ENCODE measurements at regions not wholly inside any gene's neighbourhood (a gene's known extent, or its start where the extent isn't known, plus 50 kb on each side); places are given as distances from the start of the nearest gene placed in this dataset.
"Not testable (repeated sequence)": the region's sequence is repeated elsewhere in the genome, so short reads cannot be mapped to it uniquely, and the experiment has no call there.

- no peak for ATAC-seq (replicated peaks in 6 of 8)
- H3K27ac ChIP-seq = no peak overlapping the region
- H3K4me3 ChIP-seq = no peak overlapping the region
- in situ Hi-C loops (cut with MboI; ENCODE audit: low pct_unique_long_range_greater_than_20kb in 2 of 9, low sequenced_read_pairs in 9 of 9, unreplicated experiment in 9 of 9) = no loop called here
- WGBS, 10 experiments = 20 to 100% (median 73%) methylated on average over 1 of the region's 1 CpG; no CpG with 5 or more reads in 6 of the 10 experiments
- H3K4me1 ChIP-seq (replicated peaks in 1 of 2) = no peaks in the 10 kb centered on the region
Measured at GRCh38 chr7:96915029-96915428, 90.3 kb upstream of the DLX6 start.

DNA sequence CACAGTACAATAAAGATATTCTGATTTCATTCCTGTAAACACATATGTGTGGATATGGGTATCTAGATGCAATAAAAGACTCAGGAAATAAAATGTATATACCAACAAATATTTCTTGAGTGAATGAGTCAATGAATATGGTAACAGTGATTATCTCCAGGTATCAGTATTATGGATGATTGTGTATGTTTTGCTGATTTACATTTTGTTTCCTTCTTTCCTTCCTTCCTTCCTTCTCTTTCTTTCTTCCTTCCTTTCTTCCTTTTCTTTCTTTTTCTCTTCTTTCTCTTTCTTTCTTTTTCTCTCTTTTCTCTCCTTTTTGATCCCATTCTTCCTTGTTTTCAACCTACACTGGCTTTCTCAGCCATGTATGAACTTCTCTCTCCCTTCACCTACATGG is 85.3 kb upstream of the DLX6 start:
- no peak for ATAC-seq (replicated peaks in 6 of 8)
- in situ Hi-C loops (cut with MboI; ENCODE audit: low pct_unique_long_range_greater_than_20kb in 2 of 9, low sequenced_read_pairs in 9 of 9, unreplicated experiment in 9 of 9) = no loop called here
- Histone ChIP-seq H3K27ac (no peak overlapping the region), H3K4me3 (no peak overlapping the region), H3K4me1 (replicated peaks in 1 of 2) (no peaks in the 10 kb centered on the region)

DNA sequence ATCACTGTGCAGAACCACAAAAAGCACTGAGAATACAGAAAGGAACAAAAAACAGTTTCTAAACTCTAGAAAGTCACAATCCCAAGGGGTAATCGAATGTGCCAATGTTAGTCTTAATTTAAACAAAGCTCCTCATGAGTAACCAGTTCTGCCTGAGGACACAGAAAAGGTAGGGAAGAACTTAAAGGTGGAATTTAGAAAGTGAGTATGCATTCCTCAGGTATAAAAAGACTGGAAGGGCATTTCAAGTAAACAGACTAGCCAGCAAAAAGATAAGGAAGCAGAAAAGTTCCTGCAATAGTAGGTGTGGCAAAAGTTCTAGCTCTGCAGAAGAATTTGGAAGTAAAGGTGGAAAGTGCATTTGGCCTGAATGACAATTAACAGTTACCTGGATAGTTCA is 84.6 kb upstream of the DLX6 start:
- 0 to 100% (median 80%) methylated on average over 1 of the region's 1 CpG; no CpG with 5 or more reads in 1 of the 10 experiments for WGBS, 10 experiments
- in situ Hi-C loops (cut with MboI; ENCODE audit: low pct_unique_long_range_greater_than_20kb in 2 of 9, low sequenced_read_pairs in 9 of 9, unreplicated experiment in 9 of 9) = no loop called here

DNA sequence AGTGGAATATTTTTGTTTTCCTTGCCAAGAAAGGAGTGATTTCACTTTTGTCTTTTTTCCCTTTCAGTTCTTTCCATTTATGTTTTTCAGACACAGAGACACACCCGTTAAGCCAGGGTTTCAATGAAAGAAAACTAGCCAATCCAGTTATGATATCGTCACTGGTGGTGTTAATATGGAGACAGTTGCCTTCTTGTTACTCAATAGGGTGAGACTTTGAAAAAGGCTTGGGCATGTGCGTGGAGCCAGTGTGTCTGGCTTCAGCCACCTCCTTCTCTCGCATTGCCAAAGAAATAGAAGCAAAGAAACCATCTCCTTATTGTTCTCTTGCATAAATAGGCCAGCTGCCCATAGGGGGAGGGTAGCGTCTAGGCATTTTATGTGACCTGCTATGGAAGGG is 84.1 kb upstream of the DLX6 start:
- Histone ChIP-seq H3K4me3 (no peak overlapping the region), H3K4me1 (replicated peaks in 1 of 2) (no peaks in the 10 kb centered on the region), H3K27ac (no peak overlapping the region)
- in situ Hi-C loops (cut with MboI; ENCODE audit: low pct_unique_long_range_greater_than_20kb in 2 of 9, low sequenced_read_pairs in 9 of 9, unreplicated experiment in 9 of 9) = no loop called here
- WGBS, 10 experiments = 0 to 94% (median 67%) methylated on average over 1 to 4 of the region's 5 CpGs; no CpG with 5 or more reads in 3 of the 10 experiments
- peak in 2 of 8 experiments; percentile 69 for ATAC-seq (replicated peaks in 6 of 8)

More for the DNA sequence above, 84.6 kb upstream of the DLX6 start:
- ATAC-seq (replicated peaks in 6 of 8) = no peak
- Histone ChIP-seq H3K4me1 (replicated peaks in 1 of 2) (no peaks in the 10 kb centered on the region), H3K27ac (no peak overlapping the region), H3K4me3 (no peak overlapping the region)

- in situ Hi-C loops (cut with MboI; ENCODE audit: low pct_unique_long_range_greater_than_20kb in 2 of 9, low sequenced_read_pairs in 9 of 9, unreplicated experiment in 9 of 9) = no loop called here
- WGBS, 10 experiments = 0 to 100% (median 64%) methylated on average over 1 to 3 of the region's 3 CpGs; no CpG with 5 or more reads in 2 of the 10 experiments
- no peaks in the 10 kb centered on the region for H3K4me1 ChIP-seq (replicated peaks in 1 of 2)
- ATAC-seq (replicated peaks in 6 of 8) = no peak
- no peak overlapping the region for H3K4me3 ChIP-seq
- no peak overlapping the region for H3K27ac ChIP-seq
Measured at GRCh38 chr7:96921771-96922170, 83.6 kb upstream of the DLX6 start.

DNA sequence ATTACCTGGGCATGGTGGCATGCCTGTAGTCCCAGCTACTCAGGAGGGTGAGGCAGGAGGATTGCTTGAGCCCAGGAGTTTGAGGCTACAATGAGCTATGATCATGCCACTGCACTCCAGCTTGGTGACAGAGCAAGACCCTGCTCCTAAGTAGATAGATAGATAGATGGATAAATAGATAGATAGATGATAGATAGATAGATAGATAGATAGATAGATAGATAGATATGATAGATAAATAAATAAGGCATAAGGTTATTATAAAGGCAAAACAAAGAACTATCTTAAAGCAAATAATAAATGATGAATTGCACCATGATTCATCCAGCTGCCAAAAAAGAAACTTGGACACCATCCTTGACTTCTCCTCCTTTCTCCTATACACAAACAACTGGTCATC is 82.0 kb upstream of the DLX6 start:
- H3K4me3 ChIP-seq; H3K27ac ChIP-seq; H3K4me1 ChIP-seq (replicated peaks in 1 of 2); in situ Hi-C loops (cut with MboI; ENCODE audit: low pct_unique_long_range_greater_than_20kb in 2 of 9, low sequenced_read_pairs in 9 of 9, unreplicated experiment in 9 of 9); ATAC-seq (replicated peaks in 6 of 8): not testable (repeated sequence)

DNA sequence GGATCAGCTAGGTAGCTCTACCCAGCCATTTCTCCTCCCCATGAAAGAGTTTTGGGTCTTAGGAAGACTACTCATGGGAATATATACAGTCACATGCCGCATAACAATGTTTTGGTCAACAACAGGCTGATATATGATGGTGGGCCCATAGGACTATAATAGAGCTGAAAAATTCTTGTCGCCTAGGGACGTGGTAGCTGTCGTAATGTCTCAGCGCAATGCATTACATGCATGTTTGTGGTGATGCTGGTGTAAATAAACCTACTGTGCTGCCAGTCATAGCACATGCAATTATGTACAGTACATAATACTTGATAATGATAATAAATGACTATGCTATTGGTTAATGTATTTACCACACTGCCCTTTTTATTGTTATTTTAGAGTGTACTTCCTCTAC is 78.2 kb upstream of the DLX6 start:
- Histone ChIP-seq H3K27ac (no peak overlapping the region), H3K4me3 (no peak overlapping the region), H3K4me1 (replicated peaks in 1 of 2) (no peaks in the 10 kb centered on the region)
- no peak for ATAC-seq (replicated peaks in 6 of 8)
- in situ Hi-C loops (cut with MboI; ENCODE audit: low pct_unique_long_range_greater_than_20kb in 2 of 9, low sequenced_read_pairs in 9 of 9, unreplicated experiment in 9 of 9) = no loop called here
- 62 to 100% (median 93%) methylated on average over 2 to 5 of the region's 5 CpGs; no CpG with 5 or more reads in 3 of the 10 experiments for WGBS, 10 experiments

- Histone ChIP-seq H3K27ac (no peak overlapping the region), H3K4me3 (no peak overlapping the region), H3K4me1 (replicated peaks in 1 of 2) (no peaks in the 10 kb centered on the region)
- 0 to 80% (median 57%) methylated on average over 1 to 2 of the region's 2 CpGs; no CpG with 5 or more reads in 3 of the 10 experiments for WGBS, 10 experiments
- ATAC-seq (replicated peaks in 6 of 8) = no peak
- in situ Hi-C loops (cut with MboI; ENCODE audit: low pct_unique_long_range_greater_than_20kb in 2 of 9, low sequenced_read_pairs in 9 of 9, unreplicated experiment in 9 of 9) = no loop called here
Measured at GRCh38 chr7:96928965-96929364, 76.4 kb upstream of the DLX6 start.

DNA sequence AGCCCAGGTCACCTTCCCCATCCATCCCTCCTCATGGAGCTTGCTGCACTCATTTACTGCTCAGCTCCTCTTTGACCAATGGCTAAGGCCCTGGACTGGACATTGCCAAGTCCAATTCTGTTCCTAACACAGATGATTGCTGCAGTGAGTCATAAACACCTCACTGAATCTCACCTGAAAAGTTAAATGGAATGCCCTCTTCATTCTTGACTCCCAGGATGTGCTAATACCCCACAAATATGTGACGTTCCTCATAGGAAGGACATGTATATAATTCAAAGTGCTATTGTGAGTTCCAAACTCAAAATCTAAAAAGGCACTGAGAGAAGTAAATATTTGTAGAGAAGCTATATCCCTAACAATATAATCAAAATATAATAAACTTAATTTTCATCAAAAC is 73.5 kb upstream of the DLX6 start:
- no peak overlapping the region for H3K4me3 ChIP-seq
- ATAC-seq (replicated peaks in 6 of 8) = no peak
- in situ Hi-C loops (cut with MboI; ENCODE audit: low pct_unique_long_range_greater_than_20kb in 2 of 9, low sequenced_read_pairs in 9 of 9, unreplicated experiment in 9 of 9) = no loop called here
- no peaks in the 10 kb centered on the region for H3K4me1 ChIP-seq (replicated peaks in 1 of 2)
- 20 to 100% (median 83%) methylated on average over 1 of the region's 1 CpG; no CpG with 5 or more reads in 5 of the 10 experiments for WGBS, 10 experiments
- no peak overlapping the region for H3K27ac ChIP-seq

- in situ Hi-C loops (cut with MboI; ENCODE audit: low pct_unique_long_range_greater_than_20kb in 2 of 9, low sequenced_read_pairs in 9 of 9, unreplicated experiment in 9 of 9) = no loop called here
- Histone ChIP-seq H3K27ac (no peak overlapping the region), H3K4me1 (replicated peaks in 1 of 2) (no peaks in the 10 kb centered on the region), H3K4me3 (no peak overlapping the region)
- WGBS, 10 experiments = 19 to 100% (median 71%) methylated on average over 1 to 5 of the region's 9 CpGs
- ATAC-seq (replicated peaks in 6 of 8) = no peak
Measured at GRCh38 chr7:96933067-96933645, 72.2 kb upstream of the DLX6 start.

DNA sequence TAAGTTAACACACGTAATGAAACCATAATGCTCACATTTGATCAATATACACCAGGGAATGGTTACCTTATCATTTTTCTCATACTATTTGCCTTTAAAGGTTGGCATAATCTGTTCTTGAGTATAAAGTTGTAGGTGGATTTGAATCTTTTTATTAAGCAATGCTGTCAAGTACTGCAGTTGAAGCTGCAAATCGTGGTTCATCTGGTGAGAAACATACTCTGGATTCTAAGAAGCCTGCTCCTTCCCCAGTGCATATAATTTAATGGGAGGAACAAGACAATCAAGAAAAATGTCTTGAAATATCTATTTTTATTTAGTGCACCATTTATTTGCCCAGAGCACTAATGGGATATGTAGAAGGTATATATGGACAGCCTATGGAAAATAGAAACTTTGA is 68.7 kb upstream of the DLX6 start:
- 7 to 100% (median 60%) methylated on average over 1 to 2 of the region's 2 CpGs; no CpG with 5 or more reads in 1 of the 10 experiments for WGBS, 10 experiments
- in situ Hi-C loops (cut with MboI; ENCODE audit: low pct_unique_long_range_greater_than_20kb in 2 of 9, low sequenced_read_pairs in 9 of 9, unreplicated experiment in 9 of 9) = no loop called here
- H3K4me1 ChIP-seq (replicated peaks in 1 of 2) = peaks cover 0 to 2% of the 10 kb centered on the region in 2 donors
- no peak overlapping the region for H3K27ac ChIP-seq
- ATAC-seq (replicated peaks in 6 of 8) = no peak
- no peak overlapping the region for H3K4me3 ChIP-seq

DNA sequence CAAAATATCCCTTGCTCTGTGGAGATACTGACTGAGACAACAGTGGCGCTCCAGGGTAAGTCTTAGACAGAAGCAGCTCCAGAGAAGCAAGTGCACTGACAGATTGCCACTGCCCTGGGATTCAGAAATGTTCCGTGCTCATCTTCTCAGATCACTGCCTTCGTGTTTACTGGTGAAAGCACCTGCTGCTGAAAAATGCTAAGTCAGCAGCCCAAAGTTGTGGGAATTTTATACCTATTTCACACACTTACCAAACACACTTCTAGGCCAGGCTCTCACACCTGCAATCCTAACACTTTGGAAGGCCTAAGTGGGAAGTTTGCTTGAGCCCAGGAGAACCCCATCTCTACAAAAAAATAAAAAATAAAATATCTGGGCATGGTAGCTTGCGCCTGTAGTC is 63.2 kb upstream of the DLX6 start:
- WGBS, 10 experiments = 43 to 100% (median 73%) methylated on average over 1 to 4 of the region's 4 CpGs; no CpG with 5 or more reads in 5 of the 10 experiments
- no peak overlapping the region for H3K4me3 ChIP-seq
- in situ Hi-C loops (cut with MboI; ENCODE audit: low pct_unique_long_range_greater_than_20kb in 2 of 9, low sequenced_read_pairs in 9 of 9, unreplicated experiment in 9 of 9) = no loop called here
- peaks cover 0 to 5% of the 10 kb centered on the region in 2 donors for H3K4me1 ChIP-seq (replicated peaks in 1 of 2)
- no peak overlapping the region for H3K27ac ChIP-seq
- no peak for ATAC-seq (replicated peaks in 6 of 8)

DNA sequence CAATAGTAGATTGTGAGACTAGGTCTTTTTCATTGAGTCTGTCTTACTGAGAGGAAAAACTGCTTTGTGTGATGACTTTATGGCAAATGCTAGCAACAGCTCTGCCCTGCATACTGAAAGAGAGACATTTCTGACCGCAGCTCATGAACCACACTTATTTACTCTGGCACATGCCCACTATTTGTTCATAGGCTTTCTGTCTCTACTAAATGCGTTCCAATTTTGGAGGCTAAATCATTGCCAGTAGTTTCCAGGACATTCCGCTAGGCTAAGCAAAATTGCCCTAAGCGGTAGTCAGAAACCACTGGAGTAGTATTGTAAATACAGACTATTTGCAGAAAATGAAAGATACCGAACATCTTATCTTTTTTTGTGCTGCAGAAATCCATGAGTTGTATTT is 55.6 kb upstream of the DLX6 start:
- Histone ChIP-seq H3K4me1 (replicated peaks in 1 of 2) (no peaks in the 10 kb centered on the region), H3K4me3 (no peak overlapping the region), H3K27ac (no peak overlapping the region)
- WGBS, 10 experiments = 51 to 94% (median 79%) methylated on average over 1 to 5 of the region's 5 CpGs
- in situ Hi-C loops (cut with MboI; ENCODE audit: low pct_unique_long_range_greater_than_20kb in 2 of 9, low sequenced_read_pairs in 9 of 9, unreplicated experiment in 9 of 9) = no loop called here
- ATAC-seq (replicated peaks in 6 of 8) = peak in 2 of 8 experiments; percentile 56 to 87

GRCh38 chr7:96952974-96953391 is 52.4 kb upstream of the DLX6 start:
- ATAC-seq (replicated peaks in 6 of 8) = peak in 3 of 8 experiments; percentile 86 to 95 (median 87)
- Histone ChIP-seq H3K4me1 (replicated peaks in 1 of 2) (no peaks in the 10 kb centered on the region), H3K27ac (no peak overlapping the region), H3K4me3 (no peak overlapping the region)
- in situ Hi-C loops (cut with MboI; ENCODE audit: low pct_unique_long_range_greater_than_20kb in 2 of 9, low sequenced_read_pairs in 9 of 9, unreplicated experiment in 9 of 9) = no loop called here
- 0 to 100% (median 46%) methylated on average over 1 to 3 of the region's 3 CpGs; no CpG with 5 or more reads in 4 of the 10 experiments for WGBS, 10 experiments
